HCT116 (cell line): ENCODE measurements at regions not wholly inside any gene's neighbourhood (a gene's known extent, or its start where the extent isn't known, plus 50 kb on each side); places are given as distances from the start of the nearest gene placed in this dataset.

ENCODE experiments used
- ATAC-seq: fragments of 200-7000 bp; cut with Tn5 transposase; 2 replicates; pipeline ENCODE4 v1.9.1; 2020; ENCODE audit warnings: mild to moderate bottlenecking, moderate library complexity
- BruUV-seq: library from RNA; stranded (reverse); fragments of 400-500 nt; replicated peaks from 2 replicates; lab custom pipeline; 2021; lab: Mats Ljungman, UMichigan
- CTCF ChIA-PET: fragments of 300-600 bp; sonication (Branson Sonifier 250); formaldehyde crosslinking; loops from one replicate; lab custom pipeline; 2021; ENCODE audit warnings: antibody characterized with exemption; lab: Charles Lee
- POLR2A ChIA-PET: fragments of 300-600, 350-600 bp; sonication (Branson Sonifier 250); formaldehyde crosslinking; loops from one replicate; lab custom pipeline; 2021; ENCODE audit warnings: antibody characterized with exemption; lab: Charles Lee
- RAD21 ChIA-PET, 2 experiments: fragments of 300-600 bp; sonication (Branson Sonifier 250); formaldehyde crosslinking; loops; one replicate each; lab custom pipeline; 2023; ENCODE audit warnings: low total read pairs in 2 of 2; ENCODE audit not compliant: uncharacterized antibody in 2 of 2, unreplicated experiment in 2 of 2, low non-redundant PET in 1 of 2; lab: Charles Lee
- DNase-seq: peaks from one replicate; pipeline ENCODE4 v3.0.0-alpha.2; 2010; ENCODE audit warnings: low read depth, low spot score
- H2AFZ ChIP-seq: fragments of 200-600 bp; shearing (Covaris generic), sonication (generic); 2 replicates; pipeline ENCODE4 v1.6.1; 2017; ENCODE audit warnings: low read depth, mixed run types, mixed read lengths, antibody characterized with exemption, low read length; ENCODE audit not compliant: poor library complexity, severe bottlenecking
- H3K27ac ChIP-seq: 2 replicates; pipeline ENCODE4 v1.5.1; 2012; ENCODE audit warnings: low read depth, low read length
- H3K27me3 ChIP-seq: fragments of 200-600 bp; sonication (generic); 2 replicates; pipeline ENCODE4 v1.6.1; 2016; ENCODE audit warnings: mixed run types, low read length, mixed read lengths; ENCODE audit not compliant: insufficient read depth
- H3K36me3 ChIP-seq, 2 experiments: fragments of 200-500 bp in 1 of 2; fragments of 200-600 bp in 1 of 2; sonication (Bioruptor generic) in 1 of 2; sonication (generic) in 1 of 2; 2 replicates each; pipeline versions ENCODE4 v1.5.1 to v1.6.1; 2014 to 2016; ENCODE audit warnings: low read length in 2 of 2, inconsistent platforms in 1 of 2, mixed read lengths in 1 of 2, mixed run types in 1 of 2; ENCODE audit not compliant: insufficient read depth in 2 of 2, control insufficient read depth in 1 of 2
- H3K4me1 ChIP-seq, 2 experiments: fragments of 200-600 bp in 1 of 2; sonication (generic) in 1 of 2; 2 replicates each; pipeline versions ENCODE4 v1.5.1 to v1.6.1; 2012 to 2017; ENCODE audit warnings: low read length in 2 of 2, inconsistent platforms in 1 of 2, mild to moderate bottlenecking in 1 of 2, mixed read lengths in 1 of 2, mixed run types in 1 of 2, moderate library complexity in 1 of 2; ENCODE audit not compliant: insufficient read depth in 2 of 2, control insufficient read depth in 1 of 2
- H3K4me2 ChIP-seq: fragments of 200-600 bp; sonication (generic); 2 replicates; pipeline ENCODE4 v1.6.1; 2017; ENCODE audit warnings: mixed run types, low read length, mixed read lengths
- H3K4me3 ChIP-seq, 2 experiments: fragments of 200-600 bp in 1 of 2; sonication (generic) in 1 of 2; replicated peaks in 1 of 2; 2 replicates each; pipeline ENCODE4 v1.5.1; 2011 to 2016; ENCODE audit warnings: low read length in 2 of 2, control low read depth in 1 of 2, low read depth in 1 of 2, mild to moderate bottlenecking in 1 of 2, mixed read lengths in 1 of 2, mixed run types in 1 of 2
- H3K79me2 ChIP-seq: fragments of 200-600 bp; sonication (generic); 2 replicates; pipeline ENCODE4 v1.6.1; 2017; ENCODE audit warnings: mild to moderate bottlenecking, mixed run types, low read length, moderate library complexity, mixed read lengths; ENCODE audit not compliant: insufficient read depth
- H3K9ac ChIP-seq: fragments of 200-600 bp; sonication (generic); 2 replicates; pipeline ENCODE4 v1.6.1; 2016; ENCODE audit warnings: low read length, mixed read lengths
- H3K9me2 ChIP-seq: fragments of 200-600 bp; sonication (generic), shearing (Covaris generic); 2 replicates; pipeline ENCODE4 v1.6.1; 2017; ENCODE audit warnings: mixed run types, mild to moderate bottlenecking, moderate library complexity; ENCODE audit not compliant: insufficient read depth
- H3K9me3 ChIP-seq, 2 experiments: fragments of 200-500 bp in 1 of 2; fragments of 200-600 bp in 1 of 2; sonication (Bioruptor generic) in 1 of 2; sonication (generic) in 1 of 2; 2 replicates each; pipeline ENCODE4 v1.6.1; 2014 to 2017; ENCODE audit warnings: low read length in 2 of 2, mixed read lengths in 2 of 2, inconsistent platforms in 1 of 2, low read depth in 1 of 2, mild to moderate bottlenecking in 1 of 2, mixed run types in 1 of 2, moderate library complexity in 1 of 2; ENCODE audit not compliant: control insufficient read depth in 1 of 2, insufficient read depth in 1 of 2
- H4K20me1 ChIP-seq: fragments of 200-600 bp; sonication (generic), shearing (Covaris generic); 2 replicates; pipeline ENCODE4 v1.6.1; 2017; ENCODE audit warnings: mixed run types, mild to moderate bottlenecking, moderate library complexity; ENCODE audit not compliant: insufficient read depth
- ATF3 ChIP-seq: IDR thresholded peaks from 2 replicates; pipeline ENCODE4 v1.6.1; 2012
- CBX3 ChIP-seq: IDR thresholded peaks from 2 replicates; pipeline ENCODE4 v1.6.1; 2012; ENCODE audit warnings: low read depth
- CTCF ChIP-seq, 3 experiments: fragments of 200-600 bp in 1 of 3; sonication (generic) in 1 of 3; IDR thresholded peaks in 2 of 3; conservative IDR thresholded peaks in 1 of 3; 2 replicates each; pipeline ENCODE4 v1.5.1; 2012 to 2017; ENCODE audit warnings: low read depth in 2 of 3, low read length in 2 of 3, antibody characterized with exemption in 1 of 3, borderline replicate concordance in 1 of 3, control low read depth in 1 of 3, mild to moderate bottlenecking in 1 of 3, mixed read lengths in 1 of 3, mixed run types in 1 of 3, moderate library complexity in 1 of 3; ENCODE audit not compliant: insufficient read depth in 1 of 3
- ELF1 ChIP-seq: IDR thresholded peaks from 2 replicates; pipeline ENCODE4 v1.6.1; 2012; ENCODE audit warnings: low read depth, borderline replicate concordance
- EZH2 ChIP-seq: fragments of 200-600 bp; sonication (generic); IDR thresholded peaks from 2 replicates; pipeline ENCODE4 v1.6.1; 2017; ENCODE audit warnings: antibody characterized with exemption, mixed run types
- JUND ChIP-seq: IDR thresholded peaks from 2 replicates; pipeline ENCODE4 v1.6.1; 2012
- MAX ChIP-seq: IDR thresholded peaks from 2 replicates; pipeline ENCODE4 v1.6.1; 2012
- POLR2A ChIP-seq: IDR thresholded peaks from 2 replicates; pipeline ENCODE4 v1.7.0; 2011; ENCODE audit warnings: borderline replicate concordance; ENCODE audit not compliant: insufficient read depth, insufficient read length; ENCODE audit errors: extremely low read depth
- POLR2AphosphoS5 ChIP-seq: IDR thresholded peaks from 2 replicates; pipeline ENCODE4 v1.6.1; 2011; ENCODE audit warnings: mild to moderate bottlenecking, low read depth, low read length, moderate library complexity
- RAD21 ChIP-seq: IDR thresholded peaks from 2 replicates; pipeline ENCODE4 v1.6.1; 2012; ENCODE audit warnings: low read depth, mild to moderate bottlenecking
- SIN3A ChIP-seq: IDR thresholded peaks from 2 replicates; pipeline ENCODE4 v1.6.1; 2012; ENCODE audit warnings: low read depth
- SRF ChIP-seq: IDR thresholded peaks from 2 replicates; pipeline ENCODE4 v1.6.1; 2012; ENCODE audit warnings: low read depth
- TCF7L2 ChIP-seq: IDR thresholded peaks from 2 replicates; pipeline ENCODE4 v1.7.0; 2011; ENCODE audit warnings: borderline replicate concordance, inconsistent platforms; ENCODE audit not compliant: insufficient read depth, insufficient read length; ENCODE audit errors: extremely low read depth
- YY1 ChIP-seq: IDR thresholded peaks from 2 replicates; pipeline ENCODE4 v1.6.1; 2011; ENCODE audit warnings: low read length, low read depth, moderate library complexity, mild to moderate bottlenecking; ENCODE audit not compliant: insufficient replicate concordance; ENCODE audit errors: extremely low read depth
- ZBTB33 ChIP-seq: IDR thresholded peaks from 2 replicates; pipeline ENCODE4 v1.6.1; 2011; ENCODE audit warnings: mild to moderate bottlenecking, low read length, moderate library complexity; ENCODE audit not compliant: insufficient replicate concordance; ENCODE audit errors: extremely low read depth
- ZFX ChIP-seq: fragments of 450-650 bp; IDR thresholded peaks from 2 replicates; pipeline ENCODE4 v1.6.1; 2017
- intact Hi-C: fragments of 100-400 bp; cut with micrococcal nuclease; formaldehyde crosslinking; loops from 2 replicates; pipeline ENCODE4 v1.10.0; 2022

GRCh38 chr3:35216501-35217266 lies 422.6 kb upstream of the ARPP21 start:
- ChIA-PET POLR2A (no interaction called here), CTCF (no interaction called here), RAD21 (no interaction called here)
- DNase-seq (no peak), ATAC-seq (no peak)
- intact Hi-C loops, result no loop called here
- H3K27ac ChIP-seq, result no peak overlapping the region
- no peaks in the 10 kb centered on the region for H3K9me2 ChIP-seq
- peaks cover 0 to 5% of the 10 kb centered on the region in 2 experiments; a peak in 2 of 4 replicates for H3K9me3 ChIP-seq
- no peak overlapping the region for H2AFZ ChIP-seq
- H3K79me2 ChIP-seq, result no peaks in the 10 kb centered on the region
- H3K9ac ChIP-seq, result no peak overlapping the region
- H4K20me1 ChIP-seq, result no peaks in the 10 kb centered on the region
- H3K4me1 ChIP-seq, result no peaks in the 10 kb centered on the region
- H3K4me2 ChIP-seq, result no peak overlapping the region
- no peaks in the 10 kb centered on the region for H3K27me3 ChIP-seq
- no peak for TF ChIP-seq YY1
- TF ChIP-seq CBX3, result no peak
- no peak for TF ChIP-seq ATF3
- no peak for TF ChIP-seq MAX
- no peak for TF ChIP-seq JUND
- no peak for TF ChIP-seq ZFX
- TF ChIP-seq EZH2, result no peak
- no peak for TF ChIP-seq ZBTB33
- TF ChIP-seq RAD21, result no peak
- no peak for TF ChIP-seq ELF1
- TF ChIP-seq CTCF (IDR thresholded peaks at IDR 0.05 in 2 of 3, conservative IDR thresholded peaks at IDR 0.05 in 1 of 3; ENCODE audit: borderline replicate concordance in 1 of 3, insufficient read depth in 1 of 3, low read depth in 2 of 3, low read length in 2 of 3), result no peak
- TF ChIP-seq TCF7L2, result no peak
- no peak for TF ChIP-seq SRF
- TF ChIP-seq POLR2AphosphoS5, result no peak
- TF ChIP-seq SIN3A, result no peak
- no peak for TF ChIP-seq POLR2A
- no TSS peak for BruUV-seq
- H3K36me3 ChIP-seq, result no peaks in the 10 kb centered on the region
- no peak overlapping the region for H3K4me3 ChIP-seq
